ENCODE measurements at regions not wholly inside any gene's neighbourhood (a gene's known extent, or its start where the extent isn't known, plus 50 kb on each side); places are given as distances from the start of the nearest gene placed in this dataset.

DNA sequence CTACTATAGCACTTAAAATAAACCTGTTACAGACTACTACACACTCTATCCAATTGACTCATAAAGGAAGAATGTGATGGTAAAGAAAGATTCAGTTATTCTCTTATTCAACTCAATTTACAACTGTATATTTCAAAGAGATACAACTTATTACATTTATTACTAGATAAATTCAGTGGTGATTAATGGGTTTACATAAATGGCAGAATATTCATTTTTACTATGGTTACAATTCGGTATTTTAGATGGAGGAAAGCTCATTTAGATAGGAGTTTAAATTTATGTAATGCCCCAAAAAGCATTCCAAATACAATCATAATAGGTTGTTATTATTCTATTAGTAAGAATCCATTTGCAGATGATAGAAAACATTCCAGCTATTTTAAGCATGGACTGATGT, 439.1 kb upstream of the OPRM1 start:
- TF ChIP-seq POLR2AphosphoS5 (IDR thresholded peaks at IDR 0.05): no peak
- TF ChIP-seq POLR2A (IDR thresholded peaks at IDR 0.05): no peak

All from breast epithelium (tissue), 3 donors.